Activated B cell treated with CpG ODN at 0.5 μM for 24 hours (primary cell): ENCODE measurements at regions not wholly inside any gene's neighbourhood (a gene's known extent, or its start where the extent isn't known, plus 50 kb on each side); places are given as distances from the start of the nearest gene placed in this dataset.

Experiments used
- ATAC-seq: fragments of 200-7000 bp; cut with Tn5 transposase; one replicate; pipeline ENCODE4 v1.10.0; 2021; ENCODE audit warnings: low read depth, mild to moderate bottlenecking, moderate library complexity
- CTCF ChIA-PET: fragments of 350-600 bp; sonication (Branson Sonifier 250); formaldehyde crosslinking; loops from one replicate; lab custom pipeline; 2021; ENCODE audit warnings: antibody characterized with exemption; lab: Charles Lee
- POLR2A ChIA-PET: fragments of 350-600 bp; sonication (Branson Sonifier 250); formaldehyde crosslinking; loops from one replicate; lab custom pipeline; 2021; ENCODE audit warnings: antibody characterized with exemption; lab: Charles Lee
- DNase-seq: peaks from one replicate; pipeline ENCODE4 v3.0.0; 2022
- H3K27ac Mint-ChIP-seq: one replicate; pipeline ENCODE4 v1.8.0; 2020; ENCODE audit warnings: mixed read lengths
- H3K27me3 Mint-ChIP-seq: one replicate; pipeline ENCODE4 v1.8.0; 2021; ENCODE audit warnings: mixed read lengths
- H3K36me3 Mint-ChIP-seq: one replicate; pipeline ENCODE4 v1.8.0; 2021; ENCODE audit warnings: low read depth, mixed read lengths
- H3K4me1 Mint-ChIP-seq: one replicate; pipeline ENCODE4 v1.8.0; 2021; ENCODE audit warnings: mixed read lengths
- H3K4me3 Mint-ChIP-seq: one replicate; pipeline ENCODE4 v1.8.0; 2020; ENCODE audit warnings: mild to moderate bottlenecking, mixed read lengths
- H3K9me3 Mint-ChIP-seq: one replicate; pipeline ENCODE4 v1.8.0; 2020; ENCODE audit warnings: mixed read lengths
- CTCF ChIP-seq: fragments of 200-600 bp; IDR thresholded peaks from one replicate; pipeline ENCODE4 v1.8.0; 2022; ENCODE audit warnings: antibody characterized with exemption, mild to moderate bottlenecking
- intact Hi-C: fragments of 100-400 bp; cut with micrococcal nuclease; formaldehyde crosslinking; loops from one replicate; pipeline ENCODE4 v1.15.1; 2024

- Mint-ChIP-seq H3K27me3 (no peaks in the 10 kb centered on the region), H3K9me3 (peaks cover 2% of the 10 kb centered on the region), H3K27ac (no peak overlapping the region), H3K4me1 (no peaks in the 10 kb centered on the region), H3K4me3 (no peak overlapping the region), H3K36me3 (no peaks in the 10 kb centered on the region)
- intact Hi-C loops, result no loop called here
- CTCF ChIA-PET, result no interaction called here
- POLR2A ChIA-PET, result no interaction called here
- DNase-seq (no peak), ATAC-seq (no peak)
- no peak for TF ChIP-seq CTCF
Observed at GRCh38 chr3:78204977-78205376, 1165.1 kb downstream of the ROBO2 start.

GRCh38 chr3:78221300-78221699 lies 1181.4 kb downstream of the ROBO2 start:
- ChIA-PET POLR2A (no interaction called here), CTCF (no interaction called here)
- Mint-ChIP-seq H3K9me3 (peaks cover 6% of the 10 kb centered on the region), H3K36me3 (no peaks in the 10 kb centered on the region), H3K4me3 (no peak overlapping the region), H3K27ac (no peak overlapping the region), H3K4me1 (no peaks in the 10 kb centered on the region), H3K27me3 (no peaks in the 10 kb centered on the region)
- no peak for ATAC-seq
- DNase-seq, result no peak
- no peak for TF ChIP-seq CTCF
- intact Hi-C loops, result no loop called here

DNA sequence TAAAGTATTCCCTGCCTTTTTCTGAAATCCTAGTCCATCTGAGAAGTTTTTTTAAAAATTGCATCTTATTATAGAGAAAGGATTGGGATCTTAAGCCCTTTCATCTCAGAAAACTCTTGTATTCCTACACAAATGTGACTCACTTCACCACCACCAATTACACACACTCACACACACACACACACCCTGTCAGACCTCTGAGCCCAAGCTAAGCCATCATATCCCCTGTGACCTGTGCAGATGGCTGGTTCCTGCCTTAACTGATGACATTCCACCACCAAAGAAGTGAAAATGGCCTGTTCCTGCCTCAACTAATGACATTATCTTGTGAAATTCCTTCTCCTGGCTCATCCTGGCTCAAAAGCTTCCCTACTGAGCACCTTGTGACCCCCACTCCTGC lies 1181.9 kb downstream of the ROBO2 start:
- H3K27ac Mint-ChIP-seq, result no peak overlapping the region
- no peaks in the 10 kb centered on the region for H3K4me1 Mint-ChIP-seq
- H3K4me3 Mint-ChIP-seq, result no peak overlapping the region
- DNase-seq (no peak), ATAC-seq (no peak)
- TF ChIP-seq CTCF, result no peak
- POLR2A ChIA-PET, result no interaction called here
- no peaks in the 10 kb centered on the region for H3K36me3 Mint-ChIP-seq
- intact Hi-C loops, result no loop called here
- H3K27me3 Mint-ChIP-seq, result no peaks in the 10 kb centered on the region
- H3K9me3 Mint-ChIP-seq, result peaks cover 6% of the 10 kb centered on the region
- CTCF ChIA-PET, result no interaction called here

DNA sequence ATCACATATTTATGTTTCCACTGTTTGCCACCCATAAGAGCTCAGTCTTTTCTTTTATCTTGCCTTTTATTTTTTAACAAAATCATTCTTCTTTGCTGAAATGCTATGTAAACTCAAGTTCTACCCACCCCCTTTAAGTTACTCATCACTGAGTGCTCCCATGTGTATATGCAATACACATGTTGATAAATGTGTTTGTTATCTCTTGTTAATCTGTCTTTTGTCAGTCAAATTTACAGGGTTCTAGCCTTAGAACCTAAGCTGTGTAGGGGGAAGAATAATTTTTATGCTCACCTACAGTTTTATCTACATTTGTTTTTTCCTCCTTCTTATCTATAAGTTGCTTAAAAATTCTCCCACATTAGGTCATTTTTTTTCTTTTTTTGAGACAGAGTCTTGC lies 1195.9 kb downstream of the ROBO2 start:
- Mint-ChIP-seq H3K27ac (no peak overlapping the region), H3K36me3 (no peaks in the 10 kb centered on the region)
- CTCF ChIA-PET, result no interaction called here

GRCh38 chr3:78238811-78239210 lies 1198.9 kb downstream of the ROBO2 start:
- Mint-ChIP-seq H3K4me1 (no peaks in the 10 kb centered on the region), H3K36me3 (no peaks in the 10 kb centered on the region), H3K27me3 (no peaks in the 10 kb centered on the region), H3K27ac (no peak overlapping the region), H3K9me3 (peaks cover 13% of the 10 kb centered on the region), H3K4me3 (no peak overlapping the region)
- POLR2A ChIA-PET, result no interaction called here
- no peak for TF ChIP-seq CTCF
- intact Hi-C loops, result no loop called here
- CTCF ChIA-PET, result no interaction called here
- no peak for ATAC-seq
- no peak for DNase-seq

More for the DNA sequence above, 1195.9 kb downstream of the ROBO2 start:
- Mint-ChIP-seq H3K4me3 (no peak overlapping the region), H3K9me3 (peaks cover 21% of the 10 kb centered on the region), H3K4me1 (no peaks in the 10 kb centered on the region), H3K27me3 (no peaks in the 10 kb centered on the region)
- DNase-seq (no peak), ATAC-seq (no peak)
- intact Hi-C loops, result no loop called here
- TF ChIP-seq CTCF, result no peak
- POLR2A ChIA-PET, result no interaction called here
